ENCODE measurements at regions not wholly inside any gene's neighbourhood (a gene's known extent, or its start where the extent isn't known, plus 50 kb on each side); places are given as distances from the start of the nearest gene placed in this dataset.
"Not testable (repeated sequence)": the region's sequence is repeated elsewhere in the genome, so short reads cannot be mapped to it uniquely, and the experiment has no call there.

DNA sequence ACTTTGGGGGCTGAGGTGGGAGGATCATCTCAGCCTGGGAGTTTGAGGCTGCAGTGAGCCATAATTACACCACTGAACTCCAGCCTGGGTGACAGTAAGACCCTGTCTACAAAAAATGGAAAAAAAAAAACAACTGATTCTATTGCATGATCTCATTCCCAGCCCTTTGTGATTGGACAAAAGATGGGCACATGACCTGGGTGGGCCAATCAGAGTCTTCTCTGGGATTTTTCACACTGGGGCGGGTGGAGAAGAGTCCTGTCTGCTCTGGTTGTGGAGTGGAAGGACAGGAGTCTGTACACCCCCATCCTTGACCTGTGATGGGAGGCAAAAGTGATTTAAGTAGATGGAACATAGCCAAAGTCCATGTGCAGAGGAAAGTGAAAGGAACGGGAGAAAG lies 170.5 kb downstream of the UQCRFS1 start:
- H3K9ac ChIP-seq (ENCODE audit: low read length in 5 of 5), result no peak overlapping the region
- no peaks in the 10 kb centered on the region for H3K36me3 ChIP-seq (ENCODE audit: control insufficient read depth in 5 of 5, insufficient read depth in 5 of 5, low read length in 5 of 5)
- peaks cover 1 to 25% (median 24%) of the 10 kb centered on the region in 5 donors for H3K4me1 ChIP-seq (ENCODE audit: control insufficient read depth in 5 of 5, insufficient read depth in 5 of 5, low read length in 5 of 5)
- H3K4me3 ChIP-seq (ENCODE audit: low read depth in 1 of 5, low read length in 5 of 5), result no peak overlapping the region
- no peak overlapping the region for H3K27ac ChIP-seq (ENCODE audit: low read depth, low read length)
- no peaks in the 10 kb centered on the region for H3K27me3 ChIP-seq (ENCODE audit: control insufficient read depth in 5 of 5, insufficient read depth in 4 of 5, low read length in 5 of 5)
- no peaks in the 10 kb centered on the region for H3K9me3 ChIP-seq (ENCODE audit: control insufficient read depth in 5 of 5, low read length in 5 of 5)

DNA sequence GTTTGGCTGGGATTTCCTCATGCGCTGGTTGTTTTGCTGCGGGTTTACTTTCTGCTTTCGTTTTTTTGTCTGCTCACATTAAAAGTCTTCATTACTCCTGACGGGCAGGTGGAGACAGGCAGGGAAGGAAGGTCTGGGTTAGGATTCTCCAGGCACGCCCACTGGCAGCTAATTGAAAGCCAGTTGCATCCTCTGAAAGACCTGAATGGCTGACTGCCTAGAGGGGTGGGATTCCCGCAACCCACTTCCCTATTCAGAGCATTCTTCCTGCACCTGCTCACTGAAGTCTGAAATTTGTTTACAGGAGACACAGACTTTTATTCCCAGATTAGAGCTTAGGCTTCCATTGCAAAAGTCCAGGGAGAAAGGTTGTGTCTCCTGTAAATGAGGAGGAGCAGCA lies 172.0 kb downstream of the UQCRFS1 start:
- Histone ChIP-seq H3K4me3 (ENCODE audit: low read depth in 1 of 5, low read length in 5 of 5) (no peak overlapping the region), H3K9ac (ENCODE audit: low read length in 5 of 5) (no peak overlapping the region), H3K27me3 (ENCODE audit: control insufficient read depth in 5 of 5, insufficient read depth in 4 of 5, low read length in 5 of 5) (no peaks in the 10 kb centered on the region), H3K36me3 (ENCODE audit: control insufficient read depth in 5 of 5, insufficient read depth in 5 of 5, low read length in 5 of 5) (no peaks in the 10 kb centered on the region), H3K27ac (ENCODE audit: low read depth, low read length) (no peak overlapping the region), H3K9me3 (ENCODE audit: control insufficient read depth in 5 of 5, low read length in 5 of 5) (no peaks in the 10 kb centered on the region), H3K4me1 (ENCODE audit: control insufficient read depth in 5 of 5, insufficient read depth in 5 of 5, low read length in 5 of 5) (peaks cover 4 to 29% (median 27%) of the 10 kb centered on the region in 5 donors)

- no peaks in the 10 kb centered on the region for H3K27me3 ChIP-seq (ENCODE audit: control insufficient read depth in 5 of 5, insufficient read depth in 4 of 5, low read length in 5 of 5)
- H3K27ac ChIP-seq (ENCODE audit: low read depth, low read length), result no peak overlapping the region
- H3K9ac ChIP-seq (ENCODE audit: low read length in 5 of 5), result no peak overlapping the region
- no peaks in the 10 kb centered on the region for H3K9me3 ChIP-seq (ENCODE audit: control insufficient read depth in 5 of 5, low read length in 5 of 5)
- H3K36me3 ChIP-seq (ENCODE audit: control insufficient read depth in 5 of 5, insufficient read depth in 5 of 5, low read length in 5 of 5), result no peaks in the 10 kb centered on the region
- H3K4me1 ChIP-seq (ENCODE audit: control insufficient read depth in 5 of 5, insufficient read depth in 5 of 5, low read length in 5 of 5), result peaks cover 4 to 29% (median 27%) of the 10 kb centered on the region in 5 donors
- H3K4me3 ChIP-seq (ENCODE audit: low read depth in 1 of 5, low read length in 5 of 5), result peak overlapping the region in 1 of 5 donors; percentile 23
Measured at GRCh38 chr19:29040292-29040691, 172.7 kb downstream of the UQCRFS1 start.

GRCh38 chr19:29039036-29039435 lies 173.9 kb downstream of the UQCRFS1 start:
- H3K27ac ChIP-seq (ENCODE audit: low read depth, low read length); H3K36me3 ChIP-seq (ENCODE audit: control insufficient read depth in 5 of 5, insufficient read depth in 5 of 5, low read length in 5 of 5); H3K4me3 ChIP-seq (ENCODE audit: low read depth in 1 of 5, low read length in 5 of 5); H3K9ac ChIP-seq (ENCODE audit: low read length in 5 of 5); H3K27me3 ChIP-seq (ENCODE audit: control insufficient read depth in 5 of 5, insufficient read depth in 4 of 5, low read length in 5 of 5); H3K9me3 ChIP-seq (ENCODE audit: control insufficient read depth in 5 of 5, low read length in 5 of 5): not testable (repeated sequence)
- H3K4me1 ChIP-seq (ENCODE audit: control insufficient read depth in 5 of 5, insufficient read depth in 5 of 5, low read length in 5 of 5), result peaks cover 4 to 29% (median 27%) of the 10 kb centered on the region in 5 donors

GRCh38 chr19:29031216-29031615 lies 181.7 kb downstream of the UQCRFS1 start:
- Histone ChIP-seq H3K27ac (ENCODE audit: low read depth, low read length) (no peak overlapping the region), H3K36me3 (ENCODE audit: control insufficient read depth in 5 of 5, insufficient read depth in 5 of 5, low read length in 5 of 5) (no peaks in the 10 kb centered on the region), H3K9me3 (ENCODE audit: control insufficient read depth in 5 of 5, low read length in 5 of 5) (no peaks in the 10 kb centered on the region), H3K27me3 (ENCODE audit: control insufficient read depth in 5 of 5, insufficient read depth in 4 of 5, low read length in 5 of 5) (no peaks in the 10 kb centered on the region), H3K4me1 (ENCODE audit: control insufficient read depth in 5 of 5, insufficient read depth in 5 of 5, low read length in 5 of 5) (no peaks in the 10 kb centered on the region), H3K4me3 (ENCODE audit: low read depth in 1 of 5, low read length in 5 of 5) (no peak overlapping the region), H3K9ac (ENCODE audit: low read length in 5 of 5) (no peak overlapping the region)

- no peaks in the 10 kb centered on the region for H3K27me3 ChIP-seq (ENCODE audit: control insufficient read depth in 5 of 5, insufficient read depth in 4 of 5, low read length in 5 of 5)
- no peaks in the 10 kb centered on the region for H3K9me3 ChIP-seq (ENCODE audit: control insufficient read depth in 5 of 5, low read length in 5 of 5)
- H3K36me3 ChIP-seq (ENCODE audit: control insufficient read depth in 5 of 5, insufficient read depth in 5 of 5, low read length in 5 of 5), result no peaks in the 10 kb centered on the region
Measured at GRCh38 chr19:29029268-29029958, 183.5 kb downstream of the UQCRFS1 start.

DNA sequence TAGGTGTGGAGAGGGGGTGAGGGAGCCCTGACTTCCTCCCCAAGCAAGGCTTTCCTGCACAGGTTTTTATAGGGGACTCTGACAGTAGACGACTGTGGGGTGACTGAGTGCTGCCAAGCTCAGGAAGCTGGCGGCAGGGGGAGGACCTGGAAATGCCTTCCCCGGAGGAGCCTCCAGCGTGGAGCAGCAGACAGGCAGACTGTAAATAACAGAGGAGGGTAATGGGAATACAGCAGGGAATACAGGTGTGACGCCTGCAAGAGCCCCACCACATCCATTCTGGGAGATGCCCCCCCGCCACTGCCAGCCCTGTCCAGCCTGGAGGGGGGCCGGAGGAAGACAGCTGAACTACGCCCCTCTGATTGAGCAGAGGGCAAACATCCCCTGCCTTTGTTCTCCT lies 190.4 kb downstream of the UQCRFS1 start:
- no peaks in the 10 kb centered on the region for H3K4me1 ChIP-seq (ENCODE audit: control insufficient read depth in 5 of 5, insufficient read depth in 5 of 5, low read length in 5 of 5)
- H3K27me3 ChIP-seq (ENCODE audit: control insufficient read depth in 5 of 5, insufficient read depth in 4 of 5, low read length in 5 of 5), result peaks cover 0 to 9% (median 3%) of the 10 kb centered on the region in 5 donors
- no peaks in the 10 kb centered on the region for H3K36me3 ChIP-seq (ENCODE audit: control insufficient read depth in 5 of 5, insufficient read depth in 5 of 5, low read length in 5 of 5)
- H3K4me3 ChIP-seq (ENCODE audit: low read depth in 1 of 5, low read length in 5 of 5), result no peak overlapping the region
- no peaks in the 10 kb centered on the region for H3K9me3 ChIP-seq (ENCODE audit: control insufficient read depth in 5 of 5, low read length in 5 of 5)
- no peak overlapping the region for H3K27ac ChIP-seq (ENCODE audit: low read depth, low read length)
- no peak overlapping the region for H3K9ac ChIP-seq (ENCODE audit: low read length in 5 of 5)

More at GRCh38 chr19:29029268-29029958, 183.5 kb downstream of the UQCRFS1 start:
- Histone ChIP-seq H3K4me3 (ENCODE audit: low read depth in 1 of 5, low read length in 5 of 5) (no peak overlapping the region), H3K27ac (ENCODE audit: low read depth, low read length) (no peak overlapping the region), H3K9ac (ENCODE audit: low read length in 5 of 5) (no peak overlapping the region), H3K4me1 (ENCODE audit: control insufficient read depth in 5 of 5, insufficient read depth in 5 of 5, low read length in 5 of 5) (no peaks in the 10 kb centered on the region)

DNA sequence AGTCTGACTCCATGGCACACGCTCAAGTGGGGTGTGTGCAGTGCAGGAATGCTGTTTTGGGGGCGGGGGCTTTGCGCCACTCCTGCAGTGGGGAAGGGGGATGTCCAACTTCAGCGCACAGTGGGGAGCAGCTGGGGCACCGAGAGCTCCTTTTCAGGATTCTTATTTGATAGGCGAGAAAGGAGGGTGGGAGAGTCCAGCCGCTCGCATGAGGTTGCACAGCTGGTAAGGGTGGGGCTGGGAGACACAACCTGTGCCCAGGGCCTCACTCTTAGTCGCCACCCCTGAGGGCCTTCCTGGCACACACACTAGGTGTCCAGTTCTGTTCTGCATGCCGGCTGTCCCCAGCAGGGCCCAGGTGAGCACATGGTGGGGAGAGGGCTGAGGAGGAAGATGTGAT lies 190.8 kb downstream of the UQCRFS1 start:
- Histone ChIP-seq H3K4me3 (ENCODE audit: low read depth in 1 of 5, low read length in 5 of 5) (no peak overlapping the region), H3K4me1 (ENCODE audit: control insufficient read depth in 5 of 5, insufficient read depth in 5 of 5, low read length in 5 of 5) (no peaks in the 10 kb centered on the region), H3K27ac (ENCODE audit: low read depth, low read length) (no peak overlapping the region), H3K36me3 (ENCODE audit: control insufficient read depth in 5 of 5, insufficient read depth in 5 of 5, low read length in 5 of 5) (no peaks in the 10 kb centered on the region), H3K9me3 (ENCODE audit: control insufficient read depth in 5 of 5, low read length in 5 of 5) (no peaks in the 10 kb centered on the region), H3K9ac (ENCODE audit: low read length in 5 of 5) (no peak overlapping the region), H3K27me3 (ENCODE audit: control insufficient read depth in 5 of 5, insufficient read depth in 4 of 5, low read length in 5 of 5) (peaks cover under 1 to 13% (median 6%) of the 10 kb centered on the region in 5 donors)

DNA sequence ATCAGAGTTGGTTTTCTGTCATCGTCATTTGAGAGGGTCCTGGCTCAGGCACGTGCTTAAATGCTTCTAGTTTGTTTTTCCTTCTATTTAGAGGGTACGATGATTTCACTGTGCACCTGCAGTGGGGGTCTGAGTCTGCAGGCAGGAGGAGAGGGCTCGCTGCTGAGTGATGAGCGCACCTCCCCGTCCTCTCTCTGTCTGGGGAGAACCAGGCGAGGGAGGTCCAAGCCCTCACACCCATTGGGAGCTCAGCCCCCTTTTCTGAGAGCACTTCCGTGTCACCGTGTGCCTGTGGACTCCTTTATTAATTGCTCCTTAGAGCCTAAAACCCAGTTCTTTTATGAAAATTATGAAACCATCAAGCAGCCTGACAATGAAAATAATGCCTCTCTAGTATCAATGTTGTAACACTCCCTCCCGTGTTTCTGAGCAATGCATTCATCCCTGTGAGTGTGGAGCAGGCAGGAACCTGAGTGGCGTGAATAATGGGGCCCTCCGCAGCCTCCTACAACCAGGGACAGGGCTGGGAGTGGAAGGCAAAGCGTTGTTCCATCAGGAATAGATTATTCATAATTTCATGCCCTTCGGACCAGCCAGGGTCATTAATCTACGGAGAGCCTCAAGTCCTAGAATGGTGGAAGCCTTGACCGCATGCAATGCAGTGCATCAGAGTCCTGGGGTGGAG lies 191.6 kb downstream of the UQCRFS1 start:
- H3K27ac ChIP-seq (ENCODE audit: low read depth, low read length), result no peak overlapping the region
- no peak overlapping the region for H3K9ac ChIP-seq (ENCODE audit: low read length in 5 of 5)
- H3K9me3 ChIP-seq (ENCODE audit: control insufficient read depth in 5 of 5, low read length in 5 of 5), result no peaks in the 10 kb centered on the region
- no peaks in the 10 kb centered on the region for H3K36me3 ChIP-seq (ENCODE audit: control insufficient read depth in 5 of 5, insufficient read depth in 5 of 5, low read length in 5 of 5)
- H3K4me3 ChIP-seq (ENCODE audit: low read depth in 1 of 5, low read length in 5 of 5), result no peak overlapping the region
- peaks cover 3 to 18% (median 11%) of the 10 kb centered on the region in 5 donors for H3K27me3 ChIP-seq (ENCODE audit: control insufficient read depth in 5 of 5, insufficient read depth in 4 of 5, low read length in 5 of 5)
- H3K4me1 ChIP-seq (ENCODE audit: control insufficient read depth in 5 of 5, insufficient read depth in 5 of 5, low read length in 5 of 5), result no peaks in the 10 kb centered on the region

DNA sequence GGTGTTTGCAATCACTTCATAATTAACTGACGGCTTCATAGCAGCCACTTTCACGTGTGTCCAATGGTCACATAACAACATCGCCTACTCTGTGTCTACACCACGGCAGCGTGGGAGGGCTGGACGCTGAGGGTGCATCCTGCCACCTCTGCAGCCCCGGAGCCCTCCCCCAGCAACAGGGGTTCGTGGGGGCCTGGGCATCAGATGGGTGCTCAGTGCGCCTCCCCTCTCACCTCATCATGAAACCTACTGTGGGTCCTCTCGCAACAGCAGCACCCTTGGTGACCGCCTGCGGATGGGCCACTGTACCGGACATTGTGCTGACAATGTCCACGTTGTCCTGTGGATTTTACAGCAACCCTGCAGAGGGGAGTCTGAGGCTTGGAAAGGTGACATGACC lies 193.5 kb downstream of the UQCRFS1 start:
- H3K27ac ChIP-seq (ENCODE audit: low read depth, low read length), result no peak overlapping the region
- H3K27me3 ChIP-seq (ENCODE audit: control insufficient read depth in 5 of 5, insufficient read depth in 4 of 5, low read length in 5 of 5), result peaks cover 3 to 18% (median 11%) of the 10 kb centered on the region in 5 donors
- H3K36me3 ChIP-seq (ENCODE audit: control insufficient read depth in 5 of 5, insufficient read depth in 5 of 5, low read length in 5 of 5), result no peaks in the 10 kb centered on the region

More for the DNA sequence above, 193.5 kb downstream of the UQCRFS1 start:
- H3K9ac ChIP-seq (ENCODE audit: low read length in 5 of 5), result no peak overlapping the region
- no peak overlapping the region for H3K4me3 ChIP-seq (ENCODE audit: low read depth in 1 of 5, low read length in 5 of 5)
- no peaks in the 10 kb centered on the region for H3K9me3 ChIP-seq (ENCODE audit: control insufficient read depth in 5 of 5, low read length in 5 of 5)
- H3K4me1 ChIP-seq (ENCODE audit: control insufficient read depth in 5 of 5, insufficient read depth in 5 of 5, low read length in 5 of 5), result no peaks in the 10 kb centered on the region
